Activated CD8-positive, alpha-beta memory T cell treated with anti-CD3 and anti-CD28 coated beads for 48 hours (primary cell): ENCODE measurements at regions not wholly inside any gene's neighbourhood (a gene's known extent, or its start where the extent isn't known, plus 50 kb on each side); places are given as distances from the start of the nearest gene placed in this dataset.
"Not testable (repeated sequence)": the region's sequence is repeated elsewhere in the genome, so short reads cannot be mapped to it uniquely, and the experiment has no call there.

ENCODE experiments used
- DNase-seq, 3 experiments: peaks; one replicate each; pipeline ENCODE4 v3.0.0-alpha.2; 2020; ENCODE audit warnings: low read depth in 2 of 3, low spot score in 2 of 3

DNA sequence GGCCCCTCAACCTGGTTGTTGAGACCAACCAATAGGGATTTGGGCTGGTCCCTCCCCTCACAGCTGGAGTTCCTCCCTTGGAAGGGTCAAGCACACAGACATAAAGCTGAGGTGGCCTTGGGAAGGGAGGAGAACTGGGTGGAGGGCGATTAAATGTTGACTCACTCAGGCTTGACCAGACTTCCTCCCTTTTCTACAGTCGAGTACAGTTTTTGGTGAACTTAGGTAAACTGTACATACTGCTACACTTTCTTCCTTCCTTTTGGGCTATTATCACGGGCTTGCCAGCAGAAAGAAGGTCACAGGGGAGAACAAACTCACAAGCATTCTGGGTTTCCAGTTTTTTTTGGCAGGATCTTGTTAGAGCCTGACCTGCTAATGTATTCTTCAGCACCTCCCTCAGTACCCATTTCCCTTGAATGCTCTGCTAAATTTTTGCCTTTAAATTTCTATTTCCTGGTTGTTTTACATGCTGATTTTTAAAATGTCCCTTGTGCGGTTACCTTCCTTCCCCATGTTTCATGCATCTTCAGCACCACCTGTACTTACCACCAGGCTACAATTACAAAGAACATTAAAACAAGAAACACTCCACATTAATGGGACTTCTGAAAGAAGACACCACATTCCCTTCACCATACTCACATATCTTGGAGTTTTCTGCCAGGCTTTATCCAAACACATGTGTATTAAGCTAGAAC lies 135.2 kb upstream of the RASGEF1B start:
- DNase-seq: no peak

GRCh38 chr4:81606166-81606565 lies 134.5 kb upstream of the RASGEF1B start:
- DNase-seq: no peak

DNA sequence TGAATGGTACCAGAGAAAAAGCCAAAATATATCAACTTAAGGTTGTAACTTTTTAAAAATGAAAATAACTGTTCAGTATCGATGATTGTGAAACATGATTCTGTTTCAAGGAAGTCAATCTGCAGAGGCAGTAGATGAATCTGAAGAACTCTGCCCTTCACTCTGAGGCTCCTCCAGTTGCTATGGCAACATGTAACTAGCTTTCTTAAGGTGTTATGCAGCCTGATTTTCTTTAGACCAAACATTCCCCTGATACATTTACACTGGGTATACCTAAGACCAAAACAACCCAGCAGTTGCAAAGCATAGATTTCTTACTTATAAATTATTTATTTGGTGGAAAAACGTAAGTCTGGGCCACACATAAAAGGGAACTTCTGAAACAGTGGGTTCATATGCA lies 133.6 kb upstream of the RASGEF1B start:
- no peak for DNase-seq

DNA sequence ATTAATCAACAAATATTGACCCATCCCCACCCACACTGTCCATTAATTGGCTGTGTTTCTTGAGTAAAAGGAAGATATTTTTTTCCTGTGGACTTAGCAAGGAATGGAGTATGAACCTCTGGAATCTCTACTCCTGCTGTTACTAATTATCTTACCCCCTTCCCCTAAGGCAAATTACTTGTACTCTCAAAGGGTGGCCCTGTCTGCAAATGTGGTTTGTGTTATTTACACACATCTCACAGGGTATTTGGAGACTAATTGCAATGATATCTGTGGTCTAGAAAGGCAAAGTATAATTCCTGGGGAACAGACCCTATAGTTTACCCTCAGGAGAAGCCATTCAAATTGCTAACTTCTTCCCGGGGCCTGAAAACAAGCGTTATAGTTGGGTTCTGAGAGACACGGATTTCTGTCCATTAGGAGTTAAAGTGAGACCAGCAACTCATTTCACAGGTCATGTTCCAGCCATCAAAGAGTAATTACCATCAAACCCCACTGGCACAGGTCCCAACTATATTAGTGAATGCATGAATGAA lies 133.0 kb upstream of the RASGEF1B start:
- no peak for DNase-seq

GRCh38 chr4:81602854-81603253 lies 131.1 kb upstream of the RASGEF1B start:
- no peak for DNase-seq

GRCh38 chr4:81601358-81601694 lies 129.6 kb upstream of the RASGEF1B start:
- no peak for DNase-seq

DNA sequence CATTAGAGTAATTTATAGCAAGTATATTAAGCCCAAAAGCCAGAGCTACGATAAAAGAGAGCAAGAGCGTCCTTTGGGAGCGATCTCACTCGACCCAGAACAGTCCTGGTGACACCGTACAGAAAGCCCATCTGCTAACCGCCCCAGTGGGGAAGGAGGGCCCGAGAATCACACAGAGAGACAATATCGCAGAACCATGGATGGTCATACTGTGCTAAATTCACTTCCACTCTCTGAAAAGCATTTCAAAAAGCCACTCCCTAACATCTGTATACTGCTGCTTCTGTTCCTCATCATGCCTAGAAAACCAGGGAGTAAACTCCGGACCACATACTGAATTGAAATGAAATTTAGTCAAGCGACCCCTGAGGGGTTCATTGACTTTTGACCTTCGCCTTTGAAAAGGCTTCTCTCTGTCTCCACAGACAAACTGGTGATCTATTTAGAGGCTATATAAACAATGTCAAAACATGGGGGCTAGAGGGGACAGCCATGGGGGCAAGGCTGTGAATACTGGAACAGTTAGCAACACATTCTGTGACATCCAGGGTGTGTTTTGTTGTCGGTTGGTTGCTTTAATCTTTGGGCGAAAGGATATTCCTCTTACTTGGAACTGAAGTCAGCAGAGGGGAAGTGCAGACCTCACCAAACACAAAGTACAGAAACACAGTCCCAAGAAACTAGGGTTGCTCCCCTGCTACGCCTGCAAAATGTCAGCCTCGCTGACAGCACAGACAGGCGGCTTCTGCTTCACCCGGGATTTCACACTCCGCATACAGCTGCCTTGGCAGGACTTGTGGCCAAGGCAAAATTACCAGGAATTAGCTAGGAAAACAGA lies 129.0 kb upstream of the RASGEF1B start:
- no peak for DNase-seq

DNA sequence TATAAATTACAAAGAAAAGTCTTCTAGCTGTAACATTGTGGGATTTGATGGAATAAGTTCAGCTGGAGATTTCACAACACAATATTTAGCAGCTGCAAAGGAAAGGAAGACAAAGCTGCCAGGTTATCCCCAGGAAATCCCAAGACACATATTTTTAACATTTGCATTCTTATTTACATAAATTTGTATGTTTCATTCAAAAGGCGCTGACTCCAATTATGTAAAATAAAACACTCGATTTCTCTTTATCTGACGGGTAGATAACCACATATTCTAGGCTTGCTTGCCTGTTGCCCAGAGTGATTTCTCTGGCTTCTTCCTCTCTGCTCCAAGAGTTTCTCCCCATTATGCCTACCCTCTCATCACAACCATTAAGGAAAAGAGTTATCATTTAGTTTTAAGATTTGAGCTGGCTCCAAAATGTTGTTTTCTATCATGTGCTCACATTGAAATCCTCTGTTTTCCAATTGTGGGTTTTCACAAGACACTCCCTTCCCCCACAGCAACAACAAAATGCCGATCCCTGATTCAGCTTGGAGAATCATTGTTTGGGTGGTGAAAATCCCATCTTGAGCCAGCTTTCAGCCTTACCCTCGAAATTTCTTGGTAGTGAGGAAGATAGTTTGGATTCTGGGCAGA lies 128.2 kb upstream of the RASGEF1B start:
- no peak for DNase-seq

GRCh38 chr4:81595798-81596610 lies 124.3 kb upstream of the RASGEF1B start:
- no peak for DNase-seq

- no peak for DNase-seq
Observed at GRCh38 chr4:81595287-81595686, 123.6 kb upstream of the RASGEF1B start.

DNA sequence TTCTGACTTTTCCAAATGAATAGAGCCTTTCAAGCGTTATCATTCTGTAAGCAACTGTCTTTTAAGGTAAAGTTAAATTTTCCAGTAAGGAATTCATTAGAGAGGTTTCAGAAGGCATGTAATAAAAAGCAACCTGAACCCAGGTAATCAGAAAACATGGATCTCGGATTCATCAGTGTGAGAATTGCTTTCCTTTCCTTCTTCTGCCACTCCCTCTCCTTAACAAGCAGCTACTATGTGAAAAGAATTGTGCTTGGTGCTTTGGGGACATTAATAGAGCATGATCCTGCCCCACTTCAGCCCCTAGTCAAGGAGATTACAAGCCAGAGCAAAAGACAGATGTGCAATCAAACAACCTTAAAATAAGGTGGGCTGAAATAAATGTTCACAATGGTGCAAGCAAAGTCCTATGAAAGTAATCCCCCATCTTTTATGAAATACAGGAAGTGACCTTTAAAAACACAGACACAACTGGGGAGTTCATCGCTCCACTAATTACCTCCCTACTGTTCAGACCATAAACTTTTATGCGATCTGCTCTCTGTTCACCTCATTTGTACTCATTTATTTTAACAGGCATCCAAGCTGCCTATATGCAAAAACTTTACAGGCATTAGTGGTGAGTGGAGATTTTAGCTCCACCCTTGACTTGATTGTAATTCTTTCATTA lies 122.9 kb upstream of the RASGEF1B start:
- DNase-seq: no peak

DNA sequence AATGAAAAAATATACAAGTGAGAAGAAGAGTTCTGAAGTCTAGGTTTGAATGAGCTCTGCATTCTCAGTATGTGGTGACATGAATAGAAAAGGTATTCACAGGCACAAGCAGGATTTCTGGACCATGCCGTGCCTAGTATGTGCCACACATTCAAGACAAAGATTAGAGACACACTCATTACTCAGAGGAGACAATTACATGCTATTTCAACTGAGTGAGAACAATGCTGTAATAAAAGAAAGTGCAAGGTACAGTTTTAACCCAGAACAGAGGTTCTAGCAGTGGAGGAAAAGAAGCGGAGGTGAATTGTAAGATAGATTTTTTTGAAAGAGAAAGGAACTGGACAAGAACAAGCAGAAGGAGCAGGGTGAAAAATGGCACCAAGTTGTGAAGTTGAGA lies 121.0 kb upstream of the RASGEF1B start:
- DNase-seq: no peak

DNA sequence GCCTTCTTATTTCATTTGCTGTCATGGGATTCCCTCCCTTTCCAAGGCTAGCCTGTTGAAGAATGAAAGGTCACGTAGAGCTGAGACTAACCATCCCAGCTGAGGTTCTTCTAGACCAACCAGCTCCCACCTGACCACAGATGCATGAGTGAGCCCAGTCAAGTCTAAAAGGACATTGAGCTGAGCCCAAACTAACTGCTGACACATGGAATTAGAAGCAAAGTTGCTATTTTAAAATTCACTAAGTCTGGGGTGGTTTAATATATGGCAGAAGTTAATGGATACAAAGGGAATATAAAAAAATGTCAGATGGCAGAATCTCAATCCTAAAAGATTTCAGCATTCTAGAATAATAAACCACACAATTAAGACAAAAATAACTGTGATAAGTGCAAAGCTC lies 118.9 kb upstream of the RASGEF1B start:
- no peak for DNase-seq

GRCh38 chr4:81589262-81589661 lies 117.6 kb upstream of the RASGEF1B start:
- no peak for DNase-seq

- no peak for DNase-seq
Observed at GRCh38 chr4:81586706-81587105, 115.0 kb upstream of the RASGEF1B start.

DNA sequence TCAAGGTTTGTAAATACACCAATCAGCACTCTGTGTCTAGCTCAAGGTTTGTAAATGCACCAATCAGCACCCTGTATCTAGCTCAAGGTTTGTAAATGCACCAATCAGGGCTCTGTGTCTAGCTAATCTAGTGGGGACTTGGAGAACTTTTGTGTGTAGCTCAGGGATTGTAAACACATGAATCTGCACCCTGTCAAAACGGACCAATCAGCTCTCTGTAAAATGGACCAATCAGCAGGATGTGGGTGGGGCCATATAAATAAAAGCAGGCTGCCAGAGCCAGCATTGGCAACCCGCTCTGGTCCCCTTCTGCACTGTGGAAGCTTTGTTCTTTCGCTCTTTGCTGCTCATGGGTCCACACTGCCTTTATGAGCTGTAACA lies 109.3 kb upstream of the RASGEF1B start:
- not testable (repeated sequence) for DNase-seq

GRCh38 chr4:81580346-81580993 lies 108.8 kb upstream of the RASGEF1B start:
- DNase-seq: no peak

- DNase-seq: no peak
Observed at GRCh38 chr4:81577392-81577791, 105.7 kb upstream of the RASGEF1B start.

- DNase-seq: no peak
Observed at GRCh38 chr4:81574991-81575390, 103.3 kb upstream of the RASGEF1B start.

GRCh38 chr4:81573840-81574239 lies 102.1 kb upstream of the RASGEF1B start:
- no peak for DNase-seq
